ENCODE measurements at regions not wholly inside any gene's neighbourhood (a gene's known extent, or its start where the extent isn't known, plus 50 kb on each side); places are given as distances from the start of the nearest gene placed in this dataset.

DNA sequence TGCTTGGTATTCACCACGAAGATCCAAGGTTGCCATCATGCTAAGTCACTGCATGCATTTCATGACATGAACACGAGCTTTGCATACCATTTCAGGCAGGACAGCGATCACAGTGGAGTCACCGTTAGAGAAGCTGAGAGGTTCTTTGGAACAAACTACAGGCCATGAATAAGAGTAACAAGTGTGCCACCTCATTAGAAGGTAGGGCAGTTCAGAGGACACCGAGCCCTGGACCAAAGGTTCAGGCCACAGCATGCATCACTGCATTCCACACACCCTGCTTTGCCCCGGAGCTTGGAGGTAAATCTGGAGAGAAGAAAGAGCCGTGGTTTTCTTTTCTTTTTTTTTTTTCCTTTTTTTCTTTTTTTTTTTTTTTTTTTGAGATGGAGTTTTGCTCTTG lies 66.9 kb upstream of the CDH4 start:
- no peak for TF ChIP-seq CTCF (IDR thresholded peaks at IDR 0.05; ENCODE audit: partially characterized antibody, unreplicated experiment)
- Mint-ChIP-seq H3K4me1 (ENCODE audit: low read depth, unreplicated experiment) (peaks cover 4% of the 10 kb centered on the region), H3K4me3 (ENCODE audit: unreplicated experiment) (no peak overlapping the region), H3K27ac (ENCODE audit: unreplicated experiment) (no peak overlapping the region), H3K27me3 (ENCODE audit: unreplicated experiment) (no peaks in the 10 kb centered on the region), H3K9me3 (ENCODE audit: unreplicated experiment) (no peaks in the 10 kb centered on the region), H3K36me3 (ENCODE audit: unreplicated experiment) (no peaks in the 10 kb centered on the region)
- DNase-seq: no peak

GRCh38 chr20:61185841-61186601 lies 66.0 kb upstream of the CDH4 start:
- Mint-ChIP-seq H3K27ac (ENCODE audit: unreplicated experiment) (no peak overlapping the region), H3K4me3 (ENCODE audit: unreplicated experiment) (no peak overlapping the region), H3K27me3 (ENCODE audit: unreplicated experiment) (no peaks in the 10 kb centered on the region), H3K36me3 (ENCODE audit: unreplicated experiment) (no peaks in the 10 kb centered on the region), H3K4me1 (ENCODE audit: low read depth, unreplicated experiment) (peaks cover 4% of the 10 kb centered on the region), H3K9me3 (ENCODE audit: unreplicated experiment) (no peaks in the 10 kb centered on the region)
- no peak for DNase-seq
- TF ChIP-seq CTCF (IDR thresholded peaks at IDR 0.05; ENCODE audit: partially characterized antibody, unreplicated experiment): no peak

- no peaks in the 10 kb centered on the region for H3K27me3 Mint-ChIP-seq (ENCODE audit: unreplicated experiment)
- H3K4me1 Mint-ChIP-seq (ENCODE audit: low read depth, unreplicated experiment): peaks cover 4% of the 10 kb centered on the region
- DNase-seq: no peak
- no peaks in the 10 kb centered on the region for H3K36me3 Mint-ChIP-seq (ENCODE audit: unreplicated experiment)
- H3K27ac Mint-ChIP-seq (ENCODE audit: unreplicated experiment): no peak overlapping the region
- TF ChIP-seq CTCF (IDR thresholded peaks at IDR 0.05; ENCODE audit: partially characterized antibody, unreplicated experiment): no peak
- H3K4me3 Mint-ChIP-seq (ENCODE audit: unreplicated experiment): no peak overlapping the region
- H3K9me3 Mint-ChIP-seq (ENCODE audit: unreplicated experiment): no peaks in the 10 kb centered on the region
These were observed 65.1 kb upstream of the CDH4 start for GRCh38 chr20:61186771-61187472.

DNA sequence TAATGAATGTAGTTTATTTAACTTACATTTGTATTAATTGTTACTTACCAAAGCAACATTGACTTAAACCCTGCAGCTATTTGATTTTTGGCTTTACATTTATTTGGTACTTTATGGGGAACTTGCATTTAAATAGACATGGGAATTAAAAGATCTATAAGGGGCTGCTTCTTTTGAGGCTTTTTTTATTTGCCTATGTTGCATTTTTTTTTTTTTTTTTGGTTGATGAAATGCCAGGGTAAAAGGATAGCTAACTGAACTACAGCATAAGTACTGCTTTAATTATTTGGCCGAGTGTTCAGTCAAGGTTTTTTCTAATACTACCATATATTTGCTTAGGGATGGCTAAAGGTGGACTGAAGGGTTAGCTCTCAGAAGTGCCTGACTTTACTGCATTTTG lies 62.5 kb upstream of the CDH4 start:
- Mint-ChIP-seq H3K4me3 (ENCODE audit: unreplicated experiment) (no peak overlapping the region), H3K27me3 (ENCODE audit: unreplicated experiment) (no peaks in the 10 kb centered on the region), H3K9me3 (ENCODE audit: unreplicated experiment) (no peaks in the 10 kb centered on the region), H3K36me3 (ENCODE audit: unreplicated experiment) (no peaks in the 10 kb centered on the region), H3K4me1 (ENCODE audit: low read depth, unreplicated experiment) (peaks cover 4% of the 10 kb centered on the region), H3K27ac (ENCODE audit: unreplicated experiment) (no peak overlapping the region)
- TF ChIP-seq CTCF (IDR thresholded peaks at IDR 0.05; ENCODE audit: partially characterized antibody, unreplicated experiment): no peak
- DNase-seq: no peak

- Mint-ChIP-seq H3K9me3 (ENCODE audit: unreplicated experiment) (no peaks in the 10 kb centered on the region), H3K4me1 (ENCODE audit: low read depth, unreplicated experiment) (peaks cover 4% of the 10 kb centered on the region), H3K27ac (ENCODE audit: unreplicated experiment) (no peak overlapping the region), H3K36me3 (ENCODE audit: unreplicated experiment) (no peaks in the 10 kb centered on the region), H3K27me3 (ENCODE audit: unreplicated experiment) (no peaks in the 10 kb centered on the region), H3K4me3 (ENCODE audit: unreplicated experiment) (no peak overlapping the region)
- TF ChIP-seq CTCF (IDR thresholded peaks at IDR 0.05; ENCODE audit: partially characterized antibody, unreplicated experiment): no peak
- no peak for DNase-seq
These were observed 61.0 kb upstream of the CDH4 start for GRCh38 chr20:61191096-61191495.
